SK-N-MC (cell line): ENCODE measurements at regions not wholly inside any gene's neighbourhood (a gene's known extent, or its start where the extent isn't known, plus 50 kb on each side); places are given as distances from the start of the nearest gene placed in this dataset.
"Not testable (repeated sequence)": the region's sequence is repeated elsewhere in the genome, so short reads cannot be mapped to it uniquely, and the experiment has no call there.

Experiments
- DNase-seq: peaks from one replicate; pipeline ENCODE4 v3.0.0-alpha.2; 2011; ENCODE audit warnings: low read depth, low spot score
- H3K27ac ChIP-seq: fragments of 200-600 bp; sonication (generic); 2 replicates; pipeline ENCODE4 v1.5.1; 2016; ENCODE audit warnings: mixed run types
- H3K36me3 ChIP-seq: fragments of 200-600 bp; sonication (generic); 2 replicates; pipeline ENCODE4 v1.6.1; 2017; ENCODE audit warnings: antibody characterized with exemption, low read length, mixed read lengths; ENCODE audit not compliant: insufficient read depth
- H3K4me3 ChIP-seq: fragments of 200-600 bp; sonication (generic); 2 replicates; pipeline ENCODE4 v1.5.1; 2016
- H3K9ac ChIP-seq: fragments of 200-600 bp; sonication (generic); 2 replicates; pipeline ENCODE4 v1.8.0; 2017; ENCODE audit warnings: mixed run types, mixed read lengths; ENCODE audit not compliant: insufficient read length
- H3K9me3 ChIP-seq: fragments of 200-600 bp; sonication (generic); 2 replicates; pipeline ENCODE4 v1.6.1; 2017; ENCODE audit warnings: low read depth, mild to moderate bottlenecking, antibody characterized with exemption, low read length, moderate library complexity, mixed read lengths
- EZH2 ChIP-seq: fragments of 200-600 bp; sonication (generic); IDR thresholded peaks from one replicate; pipeline ENCODE4 v1.6.1; 2017; ENCODE audit warnings: antibody characterized with exemption
- FOXP2 ChIP-seq: optimal IDR thresholded peaks from 2 replicates; pipeline ENCODE3; 2011; ENCODE audit warnings: mild to moderate bottlenecking, moderate library complexity; ENCODE audit not compliant: insufficient read depth; ENCODE audit errors: extremely low read length, control extremely low read depth
- POLR2AphosphoS5 ChIP-seq: IDR thresholded peaks from 2 replicates; pipeline ENCODE4 v1.6.1; 2012; ENCODE audit warnings: mild to moderate bottlenecking, low read depth, low read length, borderline replicate concordance

GRCh38 chr15:58313304-58313703 lies 118.5 kb upstream of the LIPC start:
- Histone ChIP-seq H3K9me3 (no peaks in the 10 kb centered on the region), H3K27ac (no peak overlapping the region)
- TF ChIP-seq EZH2 (no peak), POLR2AphosphoS5 (no peak), FOXP2 (no peak)

GRCh38 chr15:58313810-58314592 lies 117.8 kb upstream of the LIPC start:
- TF ChIP-seq POLR2AphosphoS5: no peak
- TF ChIP-seq EZH2: no peak
- no peak for TF ChIP-seq FOXP2
- Histone ChIP-seq H3K9me3 (no peaks in the 10 kb centered on the region), H3K27ac (no peak overlapping the region), H3K9ac (no peak overlapping the region), H3K4me3 (no peak overlapping the region), H3K36me3 (no peaks in the 10 kb centered on the region)
- no peak for DNase-seq

More at GRCh38 chr15:58313304-58313703, 118.5 kb upstream of the LIPC start:
- no peak overlapping the region for H3K9ac ChIP-seq
- H3K4me3 ChIP-seq: no peak overlapping the region
- no peaks in the 10 kb centered on the region for H3K36me3 ChIP-seq
- DNase-seq: no peak

- DNase-seq: no peak
- Histone ChIP-seq H3K27ac (no peak overlapping the region), H3K9me3 (no peaks in the 10 kb centered on the region), H3K4me3 (no peak overlapping the region), H3K36me3 (no peaks in the 10 kb centered on the region), H3K9ac (no peak overlapping the region)
- no peak for TF ChIP-seq POLR2AphosphoS5
Measured at GRCh38 chr15:58314593-58315216, 117.1 kb upstream of the LIPC start.

DNA sequence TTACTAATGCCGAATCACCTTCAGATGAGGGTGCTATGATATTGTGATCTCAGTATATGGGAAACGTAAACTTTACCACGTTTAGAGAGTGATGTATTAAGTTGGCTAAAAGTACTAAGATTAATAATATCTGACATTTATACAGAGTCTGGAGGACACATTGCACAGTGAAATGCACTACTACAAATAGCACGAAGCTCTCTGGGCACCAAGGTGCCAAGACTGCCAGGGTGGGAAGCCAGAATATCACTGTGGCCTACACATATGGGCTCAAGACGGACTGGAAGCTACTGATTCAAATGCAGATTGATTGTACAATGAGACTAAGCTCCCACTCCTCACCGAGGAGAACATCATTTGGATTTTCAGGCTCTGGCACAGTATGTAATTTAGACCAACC lies 113.3 kb upstream of the LIPC start:
- H3K27ac ChIP-seq: no peak overlapping the region
- DNase-seq: no peak
- no peak overlapping the region for H3K9ac ChIP-seq
- H3K36me3 ChIP-seq: no peaks in the 10 kb centered on the region
- no peak for TF ChIP-seq FOXP2
- TF ChIP-seq POLR2AphosphoS5: no peak
- H3K4me3 ChIP-seq: no peak overlapping the region
- H3K9me3 ChIP-seq: no peaks in the 10 kb centered on the region

DNA sequence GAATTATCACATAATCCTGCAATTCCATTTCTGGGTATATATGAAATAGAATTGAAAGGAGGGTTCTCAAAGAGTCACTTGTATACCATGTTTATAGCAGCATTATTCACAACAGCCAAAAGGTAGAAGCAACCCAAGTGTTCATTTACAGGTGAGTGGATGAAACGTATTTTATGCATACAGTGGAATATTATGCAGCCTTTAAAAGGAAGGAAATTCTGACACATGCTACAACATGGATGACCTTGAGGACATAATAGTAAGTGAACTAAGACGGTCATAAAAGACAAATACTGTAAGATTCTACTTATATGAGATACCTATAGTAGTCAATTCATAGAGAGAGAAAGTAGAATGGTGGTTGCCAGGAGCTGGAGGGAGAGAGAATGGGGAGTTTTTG lies 110.8 kb upstream of the LIPC start:
- H3K9me3 ChIP-seq: no peaks in the 10 kb centered on the region
- H3K36me3 ChIP-seq: no peaks in the 10 kb centered on the region
- H3K27ac ChIP-seq: no peak overlapping the region
- no peak for DNase-seq
- no peak overlapping the region for H3K9ac ChIP-seq
- no peak for TF ChIP-seq POLR2AphosphoS5
- no peak for TF ChIP-seq EZH2
- no peak for TF ChIP-seq FOXP2
- no peak overlapping the region for H3K4me3 ChIP-seq

- Histone ChIP-seq H3K36me3 (no peaks in the 10 kb centered on the region), H3K4me3 (no peak overlapping the region), H3K9ac (no peak overlapping the region), H3K27ac (no peak overlapping the region), H3K9me3 (no peaks in the 10 kb centered on the region)
- DNase-seq: no peak
- TF ChIP-seq EZH2: no peak
- no peak for TF ChIP-seq FOXP2
- no peak for TF ChIP-seq POLR2AphosphoS5
Measured at GRCh38 chr15:58322253-58322652, 109.5 kb upstream of the LIPC start.

GRCh38 chr15:58323321-58323720 lies 108.5 kb upstream of the LIPC start:
- not testable (repeated sequence) for H3K9me3 ChIP-seq, H3K36me3 ChIP-seq, H3K9ac ChIP-seq, H3K4me3 ChIP-seq, H3K27ac ChIP-seq, DNase-seq

DNA sequence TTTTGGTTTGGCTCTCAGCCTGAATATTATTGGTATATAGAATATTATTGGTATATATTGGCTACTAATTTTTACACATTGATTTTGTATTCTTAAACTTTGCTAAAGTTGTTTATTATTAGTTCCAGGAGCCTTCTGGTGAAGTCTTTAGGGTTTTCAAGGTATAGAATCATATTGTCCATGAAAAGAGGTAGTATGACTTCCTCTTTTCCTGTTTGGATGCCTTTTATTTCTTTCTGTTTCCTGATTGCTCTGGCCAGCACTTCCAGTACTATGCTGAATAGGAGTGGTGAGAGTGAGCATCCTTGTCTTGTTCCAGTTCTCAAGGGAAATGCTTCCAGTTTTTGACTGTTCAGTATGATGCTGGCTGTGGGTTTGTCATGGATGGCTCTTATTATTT lies 107.3 kb upstream of the LIPC start:
- Histone ChIP-seq H3K36me3 (no peaks in the 10 kb centered on the region), H3K9me3 (peaks cover 4% of the 10 kb centered on the region; the same call in 1 of the 2 replicates), H3K27ac (no peak overlapping the region), H3K9ac (no peak overlapping the region), H3K4me3 (no peak overlapping the region)
- DNase-seq: no peak
- no peak for TF ChIP-seq EZH2
- no peak for TF ChIP-seq POLR2AphosphoS5
- no peak for TF ChIP-seq FOXP2

GRCh38 chr15:58327958-58328357 lies 103.8 kb upstream of the LIPC start:
- no peak overlapping the region for H3K9ac ChIP-seq
- no peaks in the 10 kb centered on the region for H3K36me3 ChIP-seq

More at GRCh38 chr15:58327958-58328357, 103.8 kb upstream of the LIPC start:
- peaks cover 4% of the 10 kb centered on the region; the same call in 1 of the 2 replicates for H3K9me3 ChIP-seq
- no peak for DNase-seq
- TF ChIP-seq EZH2 (no peak), FOXP2 (no peak), POLR2AphosphoS5 (no peak)
- H3K27ac ChIP-seq: no peak overlapping the region
- H3K4me3 ChIP-seq: no peak overlapping the region
